Peyer's patch (tissue), 4 donors: ENCODE measurements at regions not wholly inside any gene's neighbourhood (a gene's known extent, or its start where the extent isn't known, plus 50 kb on each side); places are given as distances from the start of the nearest gene placed in this dataset.

Experiments
- CTCF ChIP-seq, 6 experiments: fragments of 450-650 bp in 4 of 6; fragments of 200-600 bp in 2 of 6; sonication (generic) in 1 of 6; IDR thresholded peaks; one replicate each; pipeline ENCODE4 v1.5.1; 2017 to 2019; ENCODE audit warnings: antibody characterized with exemption in 6 of 6, mild to moderate bottlenecking in 3 of 6, moderate library complexity in 1 of 6
- POLR2A ChIP-seq, 2 donors: fragments of 450-650 bp; IDR thresholded peaks; one replicate each; pipeline ENCODE4 v1.5.1; 2017; ENCODE audit warnings: antibody characterized with exemption in 2 of 2, mild to moderate bottlenecking in 2 of 2, moderate library complexity in 2 of 2

DNA sequence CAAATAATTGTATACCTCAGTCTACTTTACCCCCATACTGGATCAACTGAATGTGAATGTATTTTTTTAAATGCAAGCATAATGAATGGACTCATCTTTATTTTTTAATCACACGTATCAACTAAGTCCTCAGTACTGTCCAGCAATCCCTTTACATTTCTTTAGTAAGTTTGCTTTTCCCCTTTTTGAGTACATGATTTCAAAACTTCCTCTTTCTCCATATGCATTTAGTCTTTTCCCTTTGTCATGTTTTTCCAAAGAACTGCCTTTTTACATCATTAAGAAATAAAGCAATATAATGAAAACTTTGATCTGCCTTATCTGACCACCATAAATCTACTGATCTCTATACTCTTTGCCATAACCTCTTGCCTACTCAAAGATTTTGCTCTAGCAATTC lies 182.5 kb upstream of the AKR1E2 start:
- TF ChIP-seq CTCF (IDR thresholded peaks at IDR 0.05): no peak
- no peak for TF ChIP-seq POLR2A (IDR thresholded peaks at IDR 0.05)
